ENCODE measurements at regions not wholly inside any gene's neighbourhood (a gene's known extent, or its start where the extent isn't known, plus 50 kb on each side); places are given as distances from the start of the nearest gene placed in this dataset.

DNA sequence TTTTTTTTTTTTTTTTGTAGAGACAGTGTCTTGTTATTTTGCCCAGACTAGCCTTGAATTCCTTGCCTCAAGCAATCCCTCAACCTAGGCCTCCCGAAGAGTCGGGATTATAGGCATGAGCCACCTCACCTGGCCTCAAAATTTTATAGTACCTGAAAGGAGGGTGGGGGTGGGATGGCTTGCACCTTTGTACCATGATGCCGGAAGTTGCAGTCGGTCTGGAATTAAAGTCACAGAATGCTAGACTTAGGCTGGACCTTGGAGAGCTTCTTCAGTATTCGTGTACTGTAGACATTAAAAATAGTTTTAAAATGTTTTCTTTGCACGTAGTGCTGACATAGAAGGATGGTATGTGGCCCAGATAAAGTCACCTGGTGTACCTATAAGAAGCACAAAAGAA is 280.9 kb downstream of the STIM2 start:
- no peaks in the 10 kb centered on the region for H3K36me3 Mint-ChIP-seq
- no peaks in the 10 kb centered on the region for H3K4me1 ChIP-seq (ENCODE audit: insufficient read depth, low read length)
- H3K27ac Mint-ChIP-seq, result no peak overlapping the region
- no peaks in the 10 kb centered on the region for H3K9me3 ChIP-seq (ENCODE audit: control insufficient read depth in 1 of 2, low read length in 2 of 2)
- CTCF ChIA-PET (ENCODE audit: partially characterized antibody), result no interaction called here
- DNase-seq, result no peak
- no peak overlapping the region for H3K4me3 ChIP-seq (ENCODE audit: low read length in 2 of 2)
- POLR2A ChIA-PET (ENCODE audit: partially characterized antibody), result no interaction called here
- H3K36me3 ChIP-seq (ENCODE audit: insufficient read depth, low read length), result no peaks in the 10 kb centered on the region
- H3K27ac ChIP-seq (ENCODE audit: low read depth, low read length), result no peak overlapping the region
- intact Hi-C loops (cut with micrococcal nuclease), result no loop called here
- H3K9me3 Mint-ChIP-seq, result peaks cover 0 to 6% (median 2%) of the 10 kb centered on the region in 8 donors
- H3K4me3 Mint-ChIP-seq, result no peak overlapping the region
- H3K27me3 ChIP-seq (ENCODE audit: insufficient read depth, low read length), result no peaks in the 10 kb centered on the region
- H3K27me3 Mint-ChIP-seq, result peaks cover 0 to 2% of the 10 kb centered on the region in 2 donors
- H3K4me1 Mint-ChIP-seq, result no peaks in the 10 kb centered on the region

GRCh38 chr4:27142841-27143240 is 282.2 kb downstream of the STIM2 start:
- Histone ChIP-seq H3K27me3 (ENCODE audit: insufficient read depth, low read length) (no peaks in the 10 kb centered on the region), H3K27ac (ENCODE audit: low read depth, low read length) (no peak overlapping the region), H3K4me3 (ENCODE audit: low read length in 2 of 2) (no peak overlapping the region), H3K4me1 (ENCODE audit: insufficient read depth, low read length) (no peaks in the 10 kb centered on the region), H3K9me3 (ENCODE audit: control insufficient read depth in 1 of 2, low read length in 2 of 2) (no peaks in the 10 kb centered on the region), H3K36me3 (ENCODE audit: insufficient read depth, low read length) (no peaks in the 10 kb centered on the region)
- Mint-ChIP-seq H3K27me3 (peaks cover 0 to 2% of the 10 kb centered on the region in 2 donors), H3K27ac (no peak overlapping the region), H3K4me3 (no peak overlapping the region), H3K36me3 (no peaks in the 10 kb centered on the region), H3K9me3 (peaks cover 0 to 9% (median 4%) of the 10 kb centered on the region in 8 donors), H3K4me1 (no peaks in the 10 kb centered on the region)
- CTCF ChIA-PET (ENCODE audit: partially characterized antibody), result no interaction called here
- DNase-seq, result no peak
- POLR2A ChIA-PET (ENCODE audit: partially characterized antibody), result no interaction called here
- intact Hi-C loops (cut with micrococcal nuclease), result no loop called here

GRCh38 chr4:27145597-27145996 is 285.0 kb downstream of the STIM2 start:
- H3K27ac ChIP-seq (ENCODE audit: low read depth, low read length), result no peak overlapping the region
- H3K4me1 ChIP-seq (ENCODE audit: insufficient read depth, low read length), result no peaks in the 10 kb centered on the region
- Mint-ChIP-seq H3K9me3 (peaks cover 0 to 11% (median 5%) of the 10 kb centered on the region in 8 donors), H3K4me3 (no peak overlapping the region), H3K36me3 (no peaks in the 10 kb centered on the region), H3K4me1 (no peaks in the 10 kb centered on the region), H3K27ac (no peak overlapping the region), H3K27me3 (peaks cover 0 to 2% of the 10 kb centered on the region in 2 donors)
- H3K4me3 ChIP-seq (ENCODE audit: low read length in 2 of 2), result no peak overlapping the region
- POLR2A ChIA-PET (ENCODE audit: partially characterized antibody), result no interaction called here
- intact Hi-C loops (cut with micrococcal nuclease), result no loop called here
- H3K36me3 ChIP-seq (ENCODE audit: insufficient read depth, low read length), result no peaks in the 10 kb centered on the region
- no peak for DNase-seq
- no peaks in the 10 kb centered on the region for H3K9me3 ChIP-seq (ENCODE audit: control insufficient read depth in 1 of 2, low read length in 2 of 2)
- CTCF ChIA-PET (ENCODE audit: partially characterized antibody), result no interaction called here
- no peaks in the 10 kb centered on the region for H3K27me3 ChIP-seq (ENCODE audit: insufficient read depth, low read length)

GRCh38 chr4:27148211-27148895 is 287.7 kb downstream of the STIM2 start:
- no peak for DNase-seq
- Mint-ChIP-seq H3K27ac (no peak overlapping the region), H3K36me3 (no peaks in the 10 kb centered on the region), H3K4me1 (no peaks in the 10 kb centered on the region), H3K4me3 (no peak overlapping the region), H3K9me3 (peaks cover 0 to 11% (median 3%) of the 10 kb centered on the region in 8 donors), H3K27me3 (peaks cover 0 to 2% of the 10 kb centered on the region in 2 donors)
- Histone ChIP-seq H3K27ac (ENCODE audit: low read depth, low read length) (no peak overlapping the region), H3K9me3 (ENCODE audit: control insufficient read depth in 1 of 2, low read length in 2 of 2) (no peaks in the 10 kb centered on the region), H3K4me1 (ENCODE audit: insufficient read depth, low read length) (no peaks in the 10 kb centered on the region), H3K27me3 (ENCODE audit: insufficient read depth, low read length) (no peaks in the 10 kb centered on the region), H3K4me3 (ENCODE audit: low read length in 2 of 2) (no peak overlapping the region), H3K36me3 (ENCODE audit: insufficient read depth, low read length) (no peaks in the 10 kb centered on the region)
- CTCF ChIA-PET (ENCODE audit: partially characterized antibody), result no interaction called here
- POLR2A ChIA-PET (ENCODE audit: partially characterized antibody), result no interaction called here
- intact Hi-C loops (cut with micrococcal nuclease), result no loop called here

DNA sequence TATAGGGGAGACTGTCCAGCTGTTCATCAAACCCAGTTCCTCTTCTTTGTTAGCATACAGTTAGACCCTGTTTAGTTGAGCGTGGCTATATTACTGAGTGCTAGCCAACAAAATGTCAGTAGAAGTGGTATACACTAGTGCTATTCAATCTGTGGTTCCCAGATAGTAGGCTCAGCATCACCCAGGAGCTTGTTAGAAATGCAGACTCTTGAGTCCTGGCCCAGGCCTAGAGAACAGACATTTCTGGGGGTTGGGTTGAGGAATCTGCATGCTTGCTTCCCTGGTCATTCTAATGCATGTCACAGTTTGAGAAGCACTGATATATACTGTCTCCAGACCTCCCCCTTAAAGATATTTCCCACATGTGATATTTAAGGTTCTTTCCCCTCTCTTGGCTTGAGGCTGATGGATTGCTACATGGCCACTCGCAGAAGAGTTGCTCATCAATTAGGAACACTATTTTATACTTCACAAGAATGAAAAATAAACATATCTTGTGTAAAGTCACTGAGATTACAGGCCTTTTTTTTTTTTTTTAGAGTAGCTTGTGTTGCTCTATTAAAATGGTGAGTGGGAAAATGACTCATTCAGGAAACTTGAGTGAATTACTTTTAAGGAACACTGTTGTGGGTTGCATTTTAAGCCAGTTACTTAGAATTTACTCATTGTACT is 289.0 kb downstream of the STIM2 start:
- DNase-seq, result no peak
- CTCF ChIA-PET (ENCODE audit: partially characterized antibody), result no interaction called here
- Histone ChIP-seq H3K9me3 (ENCODE audit: control insufficient read depth in 1 of 2, low read length in 2 of 2) (no peaks in the 10 kb centered on the region), H3K36me3 (ENCODE audit: insufficient read depth, low read length) (no peaks in the 10 kb centered on the region), H3K4me1 (ENCODE audit: insufficient read depth, low read length) (no peaks in the 10 kb centered on the region), H3K27me3 (ENCODE audit: insufficient read depth, low read length) (no peaks in the 10 kb centered on the region), H3K4me3 (ENCODE audit: low read length in 2 of 2) (no peak overlapping the region), H3K27ac (ENCODE audit: low read depth, low read length) (no peak overlapping the region)
- peaks cover 0 to 2% of the 10 kb centered on the region in 2 donors for H3K27me3 Mint-ChIP-seq
- intact Hi-C loops (cut with micrococcal nuclease), result no loop called here
- H3K4me1 Mint-ChIP-seq, result no peaks in the 10 kb centered on the region
- no peak overlapping the region for H3K27ac Mint-ChIP-seq
- H3K4me3 Mint-ChIP-seq, result no peak overlapping the region
- POLR2A ChIA-PET (ENCODE audit: partially characterized antibody), result no interaction called here
- H3K9me3 Mint-ChIP-seq, result peaks cover 0 to 11% (median 3%) of the 10 kb centered on the region in 8 donors
- H3K36me3 Mint-ChIP-seq, result no peaks in the 10 kb centered on the region

DNA sequence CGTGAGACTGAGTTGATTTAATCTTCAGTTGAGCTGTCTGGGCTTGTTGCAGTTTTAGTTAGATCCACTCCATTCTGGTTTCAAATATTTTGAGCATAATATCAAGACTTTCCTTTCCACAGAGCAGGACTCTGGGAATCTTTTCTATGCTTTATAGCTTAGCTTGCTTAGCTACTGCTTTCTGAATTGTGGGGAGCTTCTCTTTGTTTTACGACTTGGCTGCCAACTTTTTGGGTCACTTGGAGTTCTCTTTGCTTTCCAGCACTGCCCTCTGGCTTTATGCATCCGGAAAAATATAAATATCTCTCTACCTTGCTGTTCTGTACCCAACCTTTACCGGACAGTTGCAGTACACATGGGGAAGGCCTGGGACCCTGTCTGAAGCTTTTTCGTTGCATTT is 292.1 kb downstream of the STIM2 start:
- Histone ChIP-seq H3K27me3 (ENCODE audit: insufficient read depth, low read length) (no peaks in the 10 kb centered on the region), H3K9me3 (ENCODE audit: control insufficient read depth in 1 of 2, low read length in 2 of 2) (no peaks in the 10 kb centered on the region), H3K27ac (ENCODE audit: low read depth, low read length) (no peak overlapping the region), H3K4me3 (ENCODE audit: low read length in 2 of 2) (no peak overlapping the region), H3K4me1 (ENCODE audit: insufficient read depth, low read length) (no peaks in the 10 kb centered on the region), H3K36me3 (ENCODE audit: insufficient read depth, low read length) (no peaks in the 10 kb centered on the region)
- DNase-seq, result no peak
- Mint-ChIP-seq H3K27me3 (peaks cover 2 to 6% of the 10 kb centered on the region in 2 donors), H3K9me3 (peaks cover 0 to 5% (median 3%) of the 10 kb centered on the region in 8 donors), H3K36me3 (no peaks in the 10 kb centered on the region), H3K4me1 (no peaks in the 10 kb centered on the region), H3K27ac (no peak overlapping the region), H3K4me3 (no peak overlapping the region)
- intact Hi-C loops (cut with micrococcal nuclease), result no loop called here
- POLR2A ChIA-PET (ENCODE audit: partially characterized antibody), result no interaction called here
- CTCF ChIA-PET (ENCODE audit: partially characterized antibody), result no interaction called here

- Mint-ChIP-seq H3K27ac (no peak overlapping the region), H3K4me1 (no peaks in the 10 kb centered on the region), H3K9me3 (peaks cover 0 to 3% (median 0%) of the 10 kb centered on the region in 8 donors), H3K27me3 (peaks cover 2 to 6% of the 10 kb centered on the region in 2 donors), H3K36me3 (no peaks in the 10 kb centered on the region), H3K4me3 (no peak overlapping the region)
- no peak for DNase-seq
- intact Hi-C loops (cut with micrococcal nuclease), result no loop called here
- Histone ChIP-seq H3K4me1 (ENCODE audit: insufficient read depth, low read length) (no peaks in the 10 kb centered on the region), H3K27me3 (ENCODE audit: insufficient read depth, low read length) (no peaks in the 10 kb centered on the region), H3K9me3 (ENCODE audit: control insufficient read depth in 1 of 2, low read length in 2 of 2) (no peaks in the 10 kb centered on the region), H3K4me3 (ENCODE audit: low read length in 2 of 2) (no peak overlapping the region), H3K36me3 (ENCODE audit: insufficient read depth, low read length) (no peaks in the 10 kb centered on the region), H3K27ac (ENCODE audit: low read depth, low read length) (no peak overlapping the region)
- ChIA-PET POLR2A (ENCODE audit: partially characterized antibody) (no interaction called here), CTCF (ENCODE audit: partially characterized antibody) (no interaction called here)
Observed at GRCh38 chr4:27154706-27155105, 294.1 kb downstream of the STIM2 start.

Measured in CD4-positive, alpha-beta memory T cell (primary cell).